SK-MEL-5 (cell line): ENCODE measurements at regions not wholly inside any gene's neighbourhood (a gene's known extent, or its start where the extent isn't known, plus 50 kb on each side); places are given as distances from the start of the nearest gene placed in this dataset.
A peak's percentile ranks its signal among the peaks of the same experiment; 100 is the strongest.
"Not testable (repeated sequence)": the region's sequence is repeated elsewhere in the genome, so short reads cannot be mapped to it uniquely, and the experiment has no call there.

Source experiments
- DNase-seq: peaks from one replicate; pipeline ENCODE4 v3.0.0-alpha.2; 2016; ENCODE audit warnings: low read depth, low spot score
- in situ Hi-C: cut with HindIII; loops from 2 replicates; pipeline ENCODE4 v1.10.0; 2016; ENCODE audit warnings: low sequenced_read_pairs, high pct_unique_total_duplicates, low pct_unique_long_range_greater_than_20kb

DNA sequence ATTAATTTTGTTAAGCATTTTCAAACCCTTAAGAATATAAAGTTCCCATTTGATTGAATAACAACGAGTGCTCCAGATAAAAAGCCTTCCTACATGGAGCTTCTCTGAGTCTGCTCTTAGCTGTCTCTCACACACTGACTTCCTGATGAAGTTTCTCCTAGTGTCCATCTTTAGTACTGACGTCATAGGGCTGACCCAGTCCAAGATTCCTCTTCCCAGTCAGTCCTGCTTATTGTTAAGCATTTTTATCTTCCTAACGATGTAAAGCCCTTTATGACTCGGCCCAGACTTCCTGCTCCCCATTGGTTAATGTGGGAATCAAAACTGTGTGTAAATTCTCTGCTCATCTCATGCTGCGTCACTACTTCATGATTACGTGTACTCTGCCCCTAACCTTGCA lies 398.8 kb downstream of the TFEC start:
- DNase-seq: no peak
- in situ Hi-C loops: no loop called here

DNA sequence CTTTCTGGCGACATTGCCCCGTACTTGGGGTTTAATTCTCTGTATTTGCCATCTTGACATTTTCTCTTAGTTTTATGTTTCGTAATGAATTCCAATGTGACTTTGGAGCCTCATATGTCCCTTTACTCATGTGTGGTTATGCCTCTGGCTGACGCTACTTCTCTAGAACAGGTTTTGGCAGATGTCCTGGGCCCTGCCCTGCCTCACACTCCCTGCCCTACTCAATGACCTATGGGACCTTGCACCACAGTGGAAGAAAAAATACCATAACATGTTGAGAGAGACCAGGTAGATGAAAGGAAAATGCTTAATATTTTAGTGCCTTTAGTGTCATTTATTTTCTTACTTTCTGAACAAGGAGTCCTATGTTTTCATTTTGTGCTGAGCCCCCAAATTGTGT lies 400.5 kb downstream of the TFEC start:
- in situ Hi-C loops: no loop called here
- no peak for DNase-seq

DNA sequence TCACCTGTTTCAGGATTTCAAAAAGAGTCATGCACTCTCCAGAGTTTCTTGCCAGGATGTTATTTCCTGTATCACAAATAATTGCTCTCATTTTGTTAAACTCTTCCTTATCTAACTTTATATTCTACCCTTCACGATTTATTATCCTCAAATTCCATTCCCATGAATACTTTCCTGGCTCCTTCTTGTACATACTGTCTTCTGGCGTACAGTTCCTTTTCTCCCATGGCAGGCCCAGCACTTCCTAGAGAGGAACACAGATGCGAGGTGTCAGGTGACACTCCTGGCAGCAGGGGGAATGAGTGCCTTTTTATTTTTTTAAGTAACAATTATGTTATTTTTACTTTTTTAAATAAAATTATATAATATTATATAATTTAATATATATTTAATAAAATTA lies 411.9 kb downstream of the TFEC start:
- in situ Hi-C loops: no loop called here
- DNase-seq: no peak

DNA sequence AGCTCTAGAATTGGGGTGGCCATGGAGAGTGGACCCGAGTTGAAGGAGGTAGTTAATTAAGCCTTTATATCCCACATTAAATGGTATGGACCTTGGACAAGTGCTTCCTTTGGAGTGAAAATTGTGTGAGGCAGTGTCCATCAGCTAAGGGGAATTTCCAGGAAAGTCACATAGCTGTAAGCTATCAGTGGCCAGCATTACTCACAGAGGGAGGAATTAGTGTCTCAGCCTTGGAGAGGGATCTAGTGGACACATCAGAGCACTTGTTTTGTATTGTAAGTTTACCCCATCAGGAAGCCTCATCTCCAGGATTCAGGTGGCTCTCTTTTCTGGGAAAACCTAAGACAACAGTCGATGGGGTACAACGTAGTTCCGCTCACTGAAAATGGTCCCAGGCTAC lies 416.7 kb downstream of the TFEC start:
- in situ Hi-C loops: no loop called here
- no peak for DNase-seq

DNA sequence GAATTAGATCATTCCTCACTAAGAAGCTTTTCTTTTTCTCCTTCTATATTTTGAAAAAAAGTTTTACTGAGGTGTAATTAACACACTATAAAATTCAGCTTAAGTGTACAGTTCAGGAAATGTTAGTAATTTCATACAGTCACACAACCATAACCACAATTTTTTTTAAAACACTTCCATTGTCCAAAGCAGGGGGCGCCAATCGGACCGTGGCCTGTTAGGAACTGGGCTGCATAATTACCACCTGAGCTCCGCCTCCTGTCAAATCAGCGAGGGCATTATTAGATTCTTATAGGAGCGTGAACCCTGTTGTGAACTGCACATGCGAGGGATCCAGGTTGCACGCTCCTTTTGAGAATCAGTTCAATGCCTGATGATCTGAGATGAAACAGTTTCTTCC lies 427.1 kb downstream of the TFEC start:
- DNase-seq: peak; percentile 22
- in situ Hi-C loops: no loop called here

DNA sequence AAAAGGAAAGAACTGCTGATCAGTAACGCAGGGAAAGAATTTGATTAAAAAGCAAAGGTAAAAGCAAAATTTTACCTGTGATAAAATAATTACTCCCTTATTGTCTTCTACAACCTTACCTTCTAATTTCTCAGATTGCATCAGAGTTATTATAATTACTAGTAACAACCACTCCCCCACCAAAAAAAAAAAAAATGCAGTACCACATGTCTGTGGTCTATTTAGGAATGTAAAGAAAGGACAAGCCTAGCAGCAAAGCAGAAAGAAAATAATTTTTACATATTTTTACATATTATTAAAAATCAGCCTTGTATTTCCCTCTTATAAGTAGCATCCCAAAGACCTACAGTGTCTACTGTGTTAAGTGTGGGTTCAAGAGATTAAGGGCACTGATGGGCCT lies 430.4 kb downstream of the TFEC start:
- no peak for DNase-seq
- in situ Hi-C loops: no loop called here

DNA sequence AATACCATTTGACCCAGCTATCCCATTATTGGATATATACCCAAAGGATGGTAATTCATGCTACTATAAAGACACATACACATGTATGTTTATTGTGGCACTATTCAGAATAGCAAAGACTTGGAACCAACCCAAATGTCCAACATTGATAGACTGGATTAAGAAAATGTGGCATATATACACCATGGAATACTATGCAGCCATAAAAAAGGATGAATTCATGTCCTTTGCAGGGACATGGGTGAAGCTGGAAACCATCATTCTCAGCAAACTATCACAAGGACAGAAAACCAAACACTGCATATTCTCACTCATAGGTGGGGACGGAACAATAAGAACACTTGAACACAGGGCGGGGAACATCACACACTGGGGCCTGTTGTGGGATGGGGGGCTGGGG lies 431.4 kb downstream of the TFEC start:
- DNase-seq, in situ Hi-C loops: not testable (repeated sequence)

DNA sequence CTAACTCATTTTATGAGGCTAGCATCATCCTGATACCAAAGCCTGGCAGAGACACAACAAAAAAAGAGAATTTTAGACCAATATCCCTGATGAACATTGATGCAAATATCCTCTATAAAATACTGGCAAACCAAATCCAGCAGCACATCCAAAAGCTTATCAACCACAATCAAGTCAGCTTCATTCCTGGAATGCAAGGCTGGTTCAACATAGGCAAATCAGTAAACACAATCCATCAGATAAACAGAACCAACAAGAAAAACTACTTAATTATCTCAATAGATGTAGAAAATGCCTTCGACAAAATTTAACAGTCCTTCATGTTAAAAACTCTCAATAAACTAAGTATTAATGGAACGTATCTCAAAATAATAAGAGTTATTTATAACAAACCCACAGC lies 433.3 kb downstream of the TFEC start:
- DNase-seq, in situ Hi-C loops: not testable (repeated sequence)

DNA sequence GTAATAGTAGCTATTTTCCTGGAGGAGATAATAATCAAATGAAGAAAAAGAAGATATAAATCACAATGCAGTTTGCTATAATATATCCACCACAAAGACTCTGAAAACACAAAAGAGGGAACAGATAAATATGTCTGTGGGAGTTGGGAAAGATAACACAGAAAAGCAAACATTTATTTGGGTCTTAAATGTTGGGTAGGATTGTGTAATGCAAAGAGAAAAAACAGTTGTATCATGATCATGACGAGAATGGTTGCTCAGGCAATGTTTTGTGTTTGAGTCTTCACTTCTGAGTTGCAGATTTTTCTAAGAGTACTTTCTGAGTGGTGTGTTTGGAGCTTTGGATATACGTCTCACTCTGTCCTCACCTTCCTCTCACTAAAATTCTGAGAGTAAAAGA lies 437.5 kb downstream of the TFEC start:
- in situ Hi-C loops: no loop called here
- no peak for DNase-seq

DNA sequence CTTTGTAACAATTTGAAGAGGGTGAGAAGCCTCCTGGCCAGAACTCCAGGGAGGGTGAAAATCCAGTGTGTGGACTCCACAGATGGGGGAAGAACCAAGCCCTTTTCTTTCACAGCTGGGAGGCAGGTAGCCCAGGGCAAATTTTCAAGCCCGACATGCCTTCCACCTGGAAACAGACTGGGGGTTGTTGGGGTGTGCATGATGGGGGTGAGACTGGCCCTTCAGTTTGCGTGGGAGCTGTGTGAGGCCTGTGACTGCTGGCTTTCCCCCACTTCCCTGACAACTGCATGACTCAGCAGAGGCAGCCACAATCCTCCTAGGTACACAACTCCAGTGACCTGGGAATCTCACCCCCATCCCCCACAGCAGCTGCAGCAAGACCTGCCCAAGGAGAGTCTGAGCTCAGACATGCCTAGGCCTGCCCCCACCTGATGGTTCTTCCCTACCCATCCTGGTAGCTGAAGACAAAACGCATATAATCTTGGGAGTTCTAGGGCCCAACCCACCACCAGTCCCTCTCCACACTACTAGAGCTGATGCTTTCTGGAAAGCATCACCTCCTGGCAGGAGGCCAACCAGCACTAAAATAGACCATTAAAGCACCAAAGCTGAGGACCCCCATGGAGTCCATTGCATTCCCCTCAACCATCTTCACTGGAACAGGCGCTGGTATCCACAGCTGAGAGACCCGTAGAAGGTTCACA lies 445.4 kb downstream of the TFEC start:
- in situ Hi-C loops: no loop called here
- DNase-seq: no peak

DNA sequence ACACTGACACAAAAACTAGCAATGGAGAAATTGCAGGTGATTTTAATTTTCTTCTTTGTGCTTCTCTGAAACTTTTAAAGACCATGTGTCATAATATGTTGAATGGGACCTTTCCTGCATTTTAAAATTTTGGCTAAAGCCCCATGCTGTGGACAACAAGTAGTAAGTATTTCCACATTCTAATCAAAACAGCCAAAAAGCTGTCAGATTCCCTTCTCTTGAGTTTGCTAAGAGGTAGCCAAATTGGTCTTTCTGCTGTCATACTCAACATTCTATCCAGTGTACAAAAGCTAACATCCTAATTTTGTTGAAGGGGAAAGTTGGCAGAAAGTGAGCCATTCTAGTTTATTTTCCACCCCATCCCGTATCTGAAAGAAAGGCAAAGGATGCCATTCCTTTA lies 447.6 kb downstream of the TFEC start:
- no peak for DNase-seq
- in situ Hi-C loops: no loop called here

DNA sequence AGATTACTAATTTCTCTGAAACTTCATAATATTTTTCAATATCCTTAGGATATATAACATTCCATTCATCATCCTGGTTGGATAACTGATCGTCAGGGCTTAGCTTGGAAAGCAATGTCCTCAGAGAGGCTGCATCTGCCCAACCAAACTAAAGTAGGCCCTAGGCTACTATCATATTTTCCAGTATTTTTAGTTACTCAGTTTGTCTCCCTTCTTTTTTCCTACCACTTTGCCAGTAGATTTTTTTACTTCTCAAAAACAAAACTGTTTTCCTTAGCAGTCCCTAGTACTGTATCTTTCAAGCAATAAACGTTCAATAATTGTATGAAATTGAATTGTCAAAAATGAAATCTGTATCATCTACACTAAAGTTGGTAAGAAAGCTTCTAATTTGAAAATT lies 452.0 kb downstream of the TFEC start:
- in situ Hi-C loops: no loop called here
- no peak for DNase-seq

DNA sequence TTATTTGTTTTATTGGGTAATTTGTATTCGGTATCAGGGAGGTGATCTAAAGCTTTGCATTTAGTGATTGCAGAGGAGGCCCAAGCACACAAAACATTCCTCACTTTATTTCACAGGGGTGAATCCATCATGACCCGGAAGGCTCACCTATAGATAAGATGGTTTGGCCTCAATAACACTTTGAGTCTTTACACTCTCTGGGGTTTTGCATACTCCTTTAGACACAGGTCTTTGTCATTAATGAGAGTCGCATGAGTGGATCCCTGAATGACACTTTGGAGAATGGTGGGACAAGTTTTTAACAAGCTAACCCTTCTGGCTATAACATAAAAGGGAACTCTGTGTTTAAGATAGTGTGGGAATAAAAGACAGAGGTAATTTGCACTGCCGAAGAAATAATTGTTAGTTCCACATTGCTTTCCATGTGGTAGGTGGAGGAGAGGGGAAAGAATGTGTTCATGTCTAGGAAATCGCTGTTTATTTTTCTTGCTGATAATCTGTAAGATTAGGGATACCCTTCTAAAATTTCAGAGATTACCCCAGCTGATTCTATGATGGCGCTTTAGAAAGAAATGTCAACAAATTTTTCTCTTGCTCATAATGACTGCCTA lies 455.8 kb downstream of the TFEC start:
- DNase-seq: no peak
- in situ Hi-C loops: no loop called here

DNA sequence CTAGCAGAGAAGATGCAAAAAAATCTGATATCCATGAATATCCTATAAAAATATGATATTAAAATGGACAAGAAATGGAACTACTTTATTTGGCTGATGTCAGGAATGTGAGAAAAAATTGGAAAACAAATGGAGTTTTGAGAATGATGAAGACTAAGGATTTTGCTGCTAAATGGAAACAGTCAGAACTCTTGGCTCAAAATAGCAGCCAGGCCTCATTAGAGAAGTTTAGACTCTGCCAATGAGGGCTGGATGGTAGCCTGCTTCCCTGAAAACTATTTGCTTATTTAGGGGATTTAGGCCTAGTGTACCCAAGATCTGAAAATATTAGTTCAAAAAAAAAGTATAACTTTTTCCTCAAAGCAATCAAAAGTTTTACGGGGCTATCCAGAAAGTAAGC lies 458.5 kb downstream of the TFEC start:
- no peak for DNase-seq
- in situ Hi-C loops: no loop called here

DNA sequence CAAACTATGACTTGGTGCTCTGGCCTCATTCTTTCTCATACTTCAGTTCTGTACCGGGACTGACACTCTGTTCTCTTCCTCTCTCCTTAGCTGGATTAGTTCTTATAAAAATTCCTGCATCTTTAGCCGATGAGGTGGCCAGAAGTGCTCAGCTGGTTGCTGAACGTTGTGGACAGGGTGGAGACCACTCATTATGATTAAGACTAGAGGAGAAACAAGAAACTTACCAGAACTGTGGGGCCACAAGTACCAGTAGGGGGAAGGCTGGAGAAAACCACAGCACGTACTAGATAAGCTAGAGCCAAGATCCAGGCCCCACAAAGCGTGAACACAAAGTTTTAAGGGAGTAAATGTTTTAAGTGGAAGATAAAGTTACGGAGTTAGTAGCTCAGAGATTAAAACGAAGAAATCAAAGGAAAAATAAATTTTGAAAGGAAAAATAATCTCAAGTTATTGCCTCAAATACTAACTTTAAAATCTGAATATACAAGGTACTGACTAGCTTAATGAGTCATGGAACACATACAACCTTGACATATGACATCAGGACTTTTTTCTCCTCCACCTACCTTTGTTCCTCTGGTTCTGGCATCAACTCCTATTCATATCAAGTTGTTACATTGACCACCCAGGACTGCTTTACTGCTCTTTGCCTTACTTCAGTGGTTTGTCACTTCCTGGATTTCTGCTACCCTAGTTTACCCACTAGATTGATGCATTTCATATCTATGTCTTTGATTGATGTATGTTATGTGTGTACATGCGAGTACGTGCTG lies 469.0 kb downstream of the TFEC start:
- in situ Hi-C loops: no loop called here
- no peak for DNase-seq

DNA sequence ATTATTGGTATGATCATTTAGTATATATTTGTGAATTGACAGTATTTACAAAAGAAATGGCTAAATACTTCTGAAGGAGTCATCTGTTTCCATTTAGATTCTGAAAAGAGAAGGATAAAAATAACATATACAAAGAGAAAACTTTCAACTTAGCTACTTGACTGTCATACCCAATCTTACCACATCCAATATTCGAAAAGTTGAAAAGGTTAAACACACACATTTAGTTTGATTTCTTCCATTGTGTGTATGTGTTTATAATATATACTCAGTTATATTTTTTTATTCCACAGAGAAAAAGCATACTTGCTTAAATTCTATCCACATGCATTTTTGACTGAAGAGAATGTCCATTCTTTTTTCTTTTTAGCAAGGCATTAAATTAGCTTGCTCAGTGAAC lies 470.7 kb downstream of the TFEC start:
- in situ Hi-C loops: no loop called here

DNA sequence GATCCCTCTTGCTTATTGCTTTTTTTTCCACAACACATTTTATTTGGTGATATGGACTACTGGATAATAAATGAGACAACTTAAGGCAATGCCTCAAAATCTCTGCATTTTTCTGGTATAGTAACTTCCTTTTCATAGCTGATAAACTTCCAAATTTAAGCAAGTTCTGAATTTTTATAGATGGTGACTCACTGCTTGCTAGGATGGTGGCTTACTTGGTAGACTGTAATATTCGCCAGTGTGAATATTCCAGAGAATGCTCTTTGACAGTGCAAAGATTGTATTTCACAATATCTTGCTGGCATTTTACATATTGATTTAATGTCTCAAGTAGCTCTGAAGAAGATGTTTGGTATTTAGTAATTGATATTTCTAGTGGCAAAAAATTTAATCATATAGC lies 472.4 kb downstream of the TFEC start:
- in situ Hi-C loops: no loop called here
- DNase-seq: no peak

More for the DNA sequence above, 470.7 kb downstream of the TFEC start:
- no peak for DNase-seq

DNA sequence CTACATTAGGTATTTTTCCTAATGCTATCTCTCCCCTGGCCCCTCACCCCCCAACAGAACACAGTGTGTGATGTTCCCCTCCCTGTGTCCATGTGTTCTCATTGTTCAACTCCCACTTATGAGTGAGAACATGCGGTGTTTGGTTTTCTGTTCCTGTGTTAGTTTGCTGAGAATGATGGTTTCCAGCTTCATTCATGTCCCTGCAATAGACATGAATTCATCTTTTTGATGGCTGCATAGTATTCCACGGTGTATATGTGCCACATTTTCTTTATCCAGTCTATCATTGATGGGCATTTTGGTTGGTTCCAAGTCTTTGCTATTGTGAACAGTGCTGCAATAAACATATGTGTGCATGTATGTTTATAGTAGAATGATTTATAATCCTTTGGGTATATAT lies 473.3 kb downstream of the TFEC start:
- DNase-seq, in situ Hi-C loops: not testable (repeated sequence)

DNA sequence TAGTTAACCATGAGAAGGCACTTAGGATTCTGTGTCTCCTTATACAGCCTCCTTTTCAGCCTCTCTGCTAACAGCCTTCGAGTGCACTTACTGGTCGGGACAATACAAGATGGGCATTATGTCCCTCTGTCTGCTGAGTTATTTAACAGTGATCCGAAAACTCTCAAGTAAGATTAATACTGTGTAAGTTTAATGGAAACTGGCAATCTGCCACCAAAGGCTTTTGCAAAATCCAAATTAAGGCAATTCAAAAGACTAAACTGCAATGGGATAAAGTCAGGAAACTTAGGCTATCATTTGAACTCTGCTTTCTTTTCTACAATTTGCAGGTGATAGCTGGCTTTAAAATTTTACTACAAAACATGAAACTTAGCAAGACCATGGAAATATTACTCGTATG lies 477.8 kb downstream of the TFEC start:
- in situ Hi-C loops: no loop called here
- DNase-seq: no peak
